ENCODE measurements at regions not wholly inside any gene's neighbourhood (a gene's known extent, or its start where the extent isn't known, plus 50 kb on each side); places are given as distances from the start of the nearest gene placed in this dataset.
"Not testable (repeated sequence)": the region's sequence is repeated elsewhere in the genome, so short reads cannot be mapped to it uniquely, and the experiment has no call there.

DNA sequence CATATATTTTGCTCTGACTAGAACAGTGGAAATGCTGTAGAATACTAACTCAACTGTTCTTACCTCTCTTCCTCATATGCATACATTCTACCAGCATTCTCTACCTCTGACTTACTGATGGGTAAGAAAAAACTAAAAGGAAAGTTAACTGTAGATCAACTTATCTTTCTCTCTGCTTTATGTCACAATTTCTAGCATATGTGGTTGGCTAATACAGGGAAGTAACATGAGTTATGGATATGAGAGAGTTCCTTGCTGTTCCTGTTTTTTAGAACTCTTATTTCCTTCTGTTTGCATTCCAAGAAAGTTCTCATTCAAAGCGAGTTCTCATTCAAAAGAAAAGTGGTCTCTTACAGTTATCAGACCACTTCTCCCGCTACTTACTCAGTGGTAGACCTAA is 226.8 kb upstream of the SGK1 start:
- peak; percentile 45 for DNase-seq

DNA sequence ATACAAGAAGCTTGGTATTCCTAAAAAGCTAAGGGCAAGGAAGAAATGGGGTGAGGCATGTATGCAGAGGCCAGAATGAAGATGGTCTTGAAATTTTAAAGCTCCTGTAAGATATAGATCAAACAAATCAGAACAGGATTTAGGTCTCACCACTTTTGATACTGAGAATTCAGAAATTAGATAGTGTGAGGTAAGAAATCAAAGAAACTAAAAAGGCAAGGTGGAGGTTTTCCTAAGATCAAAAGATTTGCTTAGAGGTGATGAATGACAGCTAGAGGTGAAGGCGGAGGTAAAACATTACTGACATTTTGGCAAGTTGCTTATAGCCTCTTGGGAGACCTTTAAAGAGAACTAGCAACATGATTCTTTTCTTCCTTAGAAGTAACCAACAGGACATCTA is 225.2 kb upstream of the SGK1 start:
- DNase-seq, result no peak

DNA sequence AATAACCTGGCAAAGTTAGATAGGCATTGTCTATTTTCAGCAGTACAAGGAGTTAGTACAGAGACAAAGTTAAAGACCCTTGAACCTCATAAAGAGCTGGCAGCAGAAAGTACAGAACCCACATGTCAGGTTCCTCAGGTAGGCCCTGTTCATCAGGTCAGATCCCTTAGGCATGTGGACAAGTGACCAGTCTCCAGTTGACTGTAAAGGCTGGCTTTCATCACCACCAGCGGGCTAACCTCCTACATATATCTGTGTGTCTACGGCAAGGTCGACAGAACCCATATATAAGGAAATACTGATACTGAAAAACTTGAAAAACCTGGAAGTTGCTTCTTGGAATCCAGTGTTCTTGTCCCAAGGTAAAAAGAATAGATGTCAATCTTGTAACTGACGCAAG is 223.1 kb upstream of the SGK1 start:
- no peak for DNase-seq

DNA sequence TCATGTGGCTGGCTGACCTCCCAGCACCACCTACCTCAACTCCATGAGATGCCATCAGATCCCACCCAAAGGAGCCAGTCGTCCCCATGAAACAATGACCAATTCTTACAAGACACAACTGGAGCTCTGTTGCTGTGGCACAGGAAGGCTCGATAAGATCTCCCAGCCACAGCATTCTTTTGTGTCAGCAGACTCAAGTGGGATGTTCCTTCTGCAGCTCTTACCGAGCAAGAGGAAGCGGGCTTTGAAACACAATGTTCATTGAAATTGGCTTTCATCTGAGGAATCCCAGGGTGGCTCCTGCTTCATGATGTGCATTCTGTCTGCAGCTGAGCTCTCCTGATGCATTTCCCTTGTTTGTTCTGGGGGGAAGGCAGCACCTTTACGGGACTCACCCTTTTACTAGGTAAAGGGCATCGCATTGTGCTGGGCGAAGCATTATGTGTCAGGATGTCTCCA is 222.0 kb upstream of the SGK1 start:
- DNase-seq, result peak; percentile 81

DNA sequence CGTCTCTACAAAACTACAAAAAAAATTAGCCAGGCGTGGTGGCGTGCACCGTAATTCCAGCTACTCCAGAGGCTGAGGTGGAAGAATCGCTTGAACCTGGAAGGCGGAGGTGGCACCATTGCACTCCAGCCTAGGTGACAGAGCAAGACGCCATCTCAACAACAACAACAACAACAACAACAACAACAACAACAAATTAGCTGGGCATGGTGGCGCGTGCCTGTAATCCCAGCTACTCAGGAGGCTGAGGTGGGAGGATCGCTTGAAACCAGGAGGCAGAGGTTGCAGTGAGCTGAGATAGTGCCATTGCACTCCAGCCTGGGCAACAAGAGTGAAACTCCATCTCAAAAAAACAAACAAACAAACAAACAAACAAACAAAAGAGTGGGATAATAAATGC is 219.9 kb upstream of the SGK1 start:
- DNase-seq, result not testable (repeated sequence)

DNA sequence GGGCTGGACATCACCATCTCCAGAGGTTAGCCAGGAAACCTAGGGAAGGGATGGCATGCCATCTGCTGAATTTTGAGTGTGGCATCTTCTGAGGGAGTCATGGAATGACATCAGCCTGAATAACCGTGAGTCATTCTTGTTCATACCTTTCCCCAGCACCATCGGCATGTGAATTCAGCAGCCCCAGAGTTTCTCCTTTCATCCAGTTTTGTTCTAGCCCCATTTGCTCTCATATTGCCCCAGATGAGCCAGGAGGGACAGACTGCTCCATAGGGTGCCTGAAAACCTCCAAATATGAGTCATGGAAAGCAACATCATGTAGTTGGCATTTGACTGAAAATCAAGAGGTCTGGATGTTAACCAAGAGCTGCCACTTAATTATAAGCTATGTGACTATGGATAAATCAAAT is 219.2 kb upstream of the SGK1 start:
- no peak for DNase-seq

DNA sequence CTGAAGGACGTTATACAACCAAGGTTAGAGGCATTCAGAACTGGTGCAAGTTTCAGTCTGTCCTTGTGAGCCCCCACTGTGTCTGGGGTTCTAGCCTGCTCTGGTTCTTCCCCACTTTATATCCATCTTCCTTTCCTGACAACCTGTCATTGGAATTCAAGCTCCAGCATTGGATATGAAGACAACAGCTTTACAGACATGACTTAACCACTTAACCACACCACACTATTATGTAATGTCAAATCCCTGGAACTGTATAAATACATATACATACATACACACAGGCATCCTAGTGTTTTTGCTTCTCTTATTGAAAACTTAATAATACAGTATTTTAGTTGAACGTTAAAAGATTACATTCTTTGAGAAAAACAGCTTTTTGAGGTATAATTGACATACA is 217.9 kb upstream of the SGK1 start:
- peak; percentile 21 for DNase-seq

DNA sequence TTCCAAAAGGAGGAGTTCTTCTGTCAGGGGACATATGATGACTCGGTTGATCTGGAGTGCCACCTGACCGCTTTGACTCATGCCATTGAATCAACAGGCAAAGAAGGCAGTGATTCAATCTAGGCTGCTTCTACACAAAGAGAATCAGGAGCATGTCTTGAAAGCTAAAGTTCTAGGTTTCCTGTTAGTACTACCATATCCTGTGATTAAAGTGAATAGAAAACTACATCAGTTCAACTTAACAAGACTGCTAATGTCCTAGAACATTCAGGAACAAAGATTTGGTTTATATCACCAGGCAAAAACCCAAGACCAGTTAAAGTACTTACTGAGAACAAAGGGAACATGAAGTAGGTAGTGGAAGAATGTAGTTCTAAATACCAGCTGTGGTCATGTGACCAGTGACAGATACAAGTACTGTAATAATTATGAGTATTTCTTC is 216.8 kb upstream of the SGK1 start:
- no peak for DNase-seq

DNA sequence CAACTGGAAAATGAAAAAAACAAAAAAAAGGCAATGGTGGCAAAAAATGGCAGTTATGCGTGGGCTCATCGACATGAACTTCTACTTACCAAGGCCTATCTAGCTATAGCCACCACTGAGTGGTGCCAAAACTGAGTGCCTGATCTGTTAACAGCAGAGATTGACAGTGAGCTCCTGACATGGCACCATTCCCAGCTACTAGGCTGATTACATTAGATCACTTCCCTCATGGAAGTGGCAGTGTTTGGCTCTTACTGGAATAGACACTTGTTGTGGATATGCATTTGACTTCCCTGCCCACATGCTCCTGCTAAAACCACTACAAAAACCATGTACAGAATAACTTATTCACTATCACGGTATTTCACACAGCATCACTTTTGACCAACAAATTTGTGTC is 216.1 kb upstream of the SGK1 start:
- no peak for DNase-seq

DNA sequence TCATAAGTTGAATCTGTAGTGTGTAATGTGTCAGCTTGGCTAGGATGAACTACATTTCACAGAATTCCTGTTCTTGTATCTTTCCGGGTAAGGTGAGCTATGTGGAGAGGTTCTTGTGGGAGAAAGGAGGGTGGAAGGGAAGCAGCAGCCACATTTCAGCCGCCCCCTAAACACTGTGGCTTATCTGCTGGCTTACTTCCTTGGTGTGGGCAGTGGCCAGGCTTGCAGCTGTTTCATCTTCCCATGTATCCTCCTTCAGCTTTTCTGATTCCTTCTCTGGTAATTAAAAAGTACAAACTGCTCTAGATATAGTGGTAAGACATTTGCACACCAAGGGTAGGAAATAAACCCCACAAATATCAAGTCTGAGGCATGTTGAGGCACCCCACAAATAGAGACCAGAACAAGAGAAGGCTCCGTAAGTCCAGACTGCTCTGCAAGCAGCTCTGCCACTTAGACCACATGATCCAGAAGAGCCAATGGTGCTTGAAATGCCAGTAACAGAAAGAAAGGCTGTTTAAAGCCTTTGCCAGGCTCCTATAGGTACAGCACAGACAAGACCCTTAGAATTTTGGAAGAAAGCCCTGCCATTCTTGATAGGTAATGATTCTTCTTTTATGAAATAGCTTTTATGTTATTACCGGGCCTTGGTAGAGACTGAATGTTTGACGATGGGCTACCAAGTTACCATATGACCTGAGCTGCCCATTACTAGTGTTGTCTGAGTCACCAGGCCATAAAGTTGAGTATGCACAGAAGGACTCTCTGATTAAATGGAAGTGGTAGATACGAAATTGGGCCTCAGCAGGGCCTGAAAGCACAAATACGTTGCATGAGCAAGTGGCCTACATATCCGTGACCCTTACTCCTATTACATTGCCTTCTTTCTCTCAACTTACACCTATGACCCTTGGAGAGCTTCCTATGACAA is 215.0 kb upstream of the SGK1 start:
- DNase-seq, result peak; percentile 26

DNA sequence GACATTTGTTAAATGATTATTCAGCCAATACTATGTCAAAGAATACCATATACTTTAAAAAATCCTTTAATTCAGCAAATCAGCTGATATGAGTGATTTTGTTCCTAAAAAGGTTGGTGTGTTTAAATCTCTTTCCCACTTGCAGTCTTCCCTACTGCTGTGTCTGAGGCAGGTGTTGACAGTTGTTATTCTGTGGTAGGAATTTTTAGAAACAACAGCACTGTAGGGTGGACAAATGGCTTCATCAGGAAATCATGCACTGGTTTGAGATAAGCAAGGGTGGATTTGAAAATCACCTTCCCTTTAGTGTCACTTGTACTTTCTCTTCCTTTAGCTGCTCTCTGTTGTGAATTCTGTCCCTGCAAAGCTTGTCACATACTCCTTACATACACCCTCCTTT is 213.7 kb upstream of the SGK1 start:
- peak; percentile 31 for DNase-seq

DNA sequence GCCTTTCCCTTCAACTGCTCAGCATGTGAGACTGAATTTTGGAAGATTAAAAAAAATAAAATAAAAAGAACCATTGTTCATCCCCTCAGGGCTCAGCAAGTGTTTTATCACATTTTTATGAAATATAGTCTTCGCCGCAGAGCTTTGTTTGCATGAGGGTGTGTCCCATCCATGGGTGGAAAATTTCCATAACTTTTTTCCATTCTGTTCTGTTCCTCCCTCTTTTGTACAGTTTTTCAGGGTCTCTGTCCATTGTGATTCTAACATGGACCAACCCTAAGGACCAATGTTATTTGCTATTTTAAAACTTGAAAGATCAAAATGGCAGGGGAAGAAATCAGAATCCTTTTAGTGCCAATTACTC is 213.3 kb upstream of the SGK1 start:
- DNase-seq, result no peak

DNA sequence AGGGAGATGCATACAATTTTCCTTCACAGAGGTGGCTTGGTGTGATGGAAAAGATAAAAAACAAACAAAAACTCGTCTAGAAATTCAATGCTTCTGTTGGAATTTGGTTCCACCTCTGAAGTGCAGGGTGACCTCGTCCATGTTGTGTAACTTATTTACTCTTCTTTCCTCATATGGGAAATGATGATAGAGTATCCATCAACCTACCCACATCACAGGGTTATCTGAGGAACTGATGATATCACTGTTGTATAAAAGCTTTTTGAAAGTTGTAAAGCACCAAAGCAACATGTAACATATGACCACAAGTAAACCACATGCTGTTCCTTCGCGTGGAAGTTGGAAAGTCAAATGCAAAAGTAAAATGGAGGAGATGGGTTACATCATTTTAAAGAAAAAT is 212.0 kb upstream of the SGK1 start:
- DNase-seq, result peak; percentile 66

DNA sequence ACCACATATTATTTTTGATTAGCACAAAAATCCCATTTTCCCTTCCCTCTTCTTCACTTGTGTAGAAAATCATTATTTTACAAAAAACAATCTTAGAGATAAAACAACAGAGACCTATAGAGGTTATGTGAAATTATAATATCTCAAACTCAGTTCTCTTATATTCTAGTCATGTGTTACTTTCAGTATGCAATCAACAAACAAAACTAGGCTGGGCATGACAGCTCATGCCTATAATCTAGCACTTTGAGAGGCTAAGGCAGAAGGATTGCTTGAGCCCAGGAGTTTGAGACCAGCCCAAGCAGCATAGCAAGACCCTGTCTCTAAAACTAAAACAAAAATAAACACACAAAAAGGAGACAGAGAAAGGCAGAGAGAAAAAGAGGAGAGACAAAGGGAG is 211.4 kb upstream of the SGK1 start:
- DNase-seq, result no peak

DNA sequence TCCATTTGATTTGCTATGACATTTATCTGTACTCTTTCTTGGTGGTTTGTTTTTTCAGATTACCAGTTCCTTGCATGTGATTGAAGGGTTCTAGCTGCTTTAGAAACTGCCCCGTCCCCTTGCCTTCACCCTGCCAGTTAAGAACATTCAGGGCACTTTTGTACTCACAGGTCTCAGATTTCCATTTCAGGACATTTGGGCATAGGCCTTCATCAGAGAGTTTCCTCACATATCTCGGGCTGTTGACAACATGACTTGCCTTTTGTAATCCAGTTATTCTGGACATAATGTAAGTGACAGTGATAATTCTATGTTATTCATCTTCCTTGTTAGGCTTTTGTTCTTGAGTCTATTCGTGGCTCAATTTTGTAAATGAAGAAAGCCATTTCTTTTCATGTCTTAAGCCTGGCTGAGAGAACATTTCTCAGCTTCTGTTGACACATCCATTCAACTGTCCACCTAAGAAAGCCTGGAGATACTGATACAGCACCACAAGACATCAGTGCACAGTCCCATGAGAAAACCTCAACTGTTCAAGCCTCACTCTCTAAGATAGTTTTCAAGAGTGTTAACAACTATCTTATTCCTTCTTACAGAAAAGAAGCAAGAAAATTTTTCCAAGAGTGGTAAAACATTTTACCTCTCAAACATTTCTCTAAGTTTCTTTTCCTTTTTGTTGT is 209.3 kb upstream of the SGK1 start:
- DNase-seq, result peak; percentile 40

DNA sequence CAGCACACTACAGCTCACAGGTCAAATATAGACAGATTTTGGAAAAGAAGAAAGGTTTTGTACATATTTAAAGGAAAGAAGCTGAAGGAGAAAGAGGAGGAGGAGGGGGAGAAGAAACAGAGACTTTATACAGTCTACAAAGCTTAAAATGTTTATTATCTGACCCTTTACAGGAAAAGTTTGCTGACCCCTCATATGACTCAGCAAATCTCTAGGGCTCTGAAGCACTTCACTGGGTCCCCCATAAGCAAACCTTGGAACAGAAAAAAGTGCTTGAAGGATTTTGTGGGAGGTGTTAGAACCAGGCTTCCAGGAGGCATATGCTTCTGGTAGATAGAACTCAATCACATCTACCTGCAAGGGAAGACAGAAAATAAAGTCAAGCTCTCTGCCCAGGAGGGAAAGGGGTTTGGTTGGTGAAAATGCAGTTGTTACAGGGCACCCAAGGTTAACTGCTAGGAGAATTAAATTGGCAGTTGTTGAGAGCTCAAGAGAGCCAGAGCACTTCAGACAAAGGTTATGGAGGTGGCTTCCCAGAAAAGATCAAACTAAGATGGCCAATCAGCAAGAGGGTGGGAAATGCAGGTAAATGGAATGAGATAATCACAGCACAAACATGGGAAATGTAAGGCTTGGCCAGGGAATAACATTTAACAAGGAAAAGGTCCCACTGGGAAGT is 207.4 kb upstream of the SGK1 start:
- no peak for DNase-seq

DNA sequence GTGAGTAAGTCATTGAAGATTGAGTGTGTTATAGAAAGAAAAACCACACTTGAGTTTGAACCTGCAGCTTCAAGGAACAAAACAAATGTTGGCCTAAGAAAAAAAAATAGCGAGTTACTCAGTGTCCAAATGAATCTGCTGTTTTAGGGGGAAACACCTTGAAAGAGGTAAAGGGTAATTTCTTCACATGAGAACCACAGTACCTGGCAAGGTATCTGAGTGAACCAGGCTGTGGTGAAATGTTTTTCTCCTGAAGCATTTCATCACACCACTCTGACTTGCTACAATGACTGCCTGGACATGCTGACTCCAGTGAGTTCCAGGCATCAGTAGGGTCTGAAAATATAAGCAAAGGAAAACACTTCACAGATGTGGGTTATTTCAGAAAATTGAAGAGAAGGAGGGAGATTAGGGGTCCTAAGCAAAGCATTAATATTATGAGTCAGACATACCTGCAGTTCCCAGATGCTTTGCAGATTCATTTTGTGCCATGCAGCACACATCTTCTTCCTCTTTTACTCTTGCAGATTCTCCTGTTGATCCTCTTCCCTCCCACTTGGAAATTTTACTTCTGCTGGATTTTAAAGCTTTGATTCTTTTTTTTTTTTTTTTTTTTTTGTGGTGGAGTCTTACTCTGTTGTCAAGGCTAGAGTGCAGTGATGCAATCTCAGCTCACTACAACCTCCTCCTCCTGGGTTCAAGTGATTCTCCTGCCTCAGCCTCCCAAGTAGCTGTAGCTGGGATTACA is 206.2 kb upstream of the SGK1 start:
- DNase-seq, result no peak

DNA sequence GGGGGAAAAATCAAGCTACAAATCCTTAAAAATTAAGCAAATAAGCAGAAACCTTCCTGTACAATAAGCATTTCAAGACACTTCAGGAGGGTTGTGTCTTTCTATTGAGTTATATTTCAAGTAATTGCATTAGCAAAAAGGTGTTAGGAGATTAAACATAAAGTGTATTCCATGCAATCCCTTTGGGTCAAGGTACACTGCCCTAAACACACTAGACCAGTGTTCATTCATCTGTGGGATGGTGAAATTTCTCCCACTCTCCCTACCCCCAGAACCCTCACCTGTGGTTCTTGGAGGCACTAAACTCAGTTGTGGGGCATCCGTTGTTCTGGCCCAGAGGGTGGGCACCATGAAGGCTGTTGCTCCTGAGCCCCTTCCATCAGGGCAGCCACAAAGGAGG is 205.1 kb upstream of the SGK1 start:
- no peak for DNase-seq

DNA sequence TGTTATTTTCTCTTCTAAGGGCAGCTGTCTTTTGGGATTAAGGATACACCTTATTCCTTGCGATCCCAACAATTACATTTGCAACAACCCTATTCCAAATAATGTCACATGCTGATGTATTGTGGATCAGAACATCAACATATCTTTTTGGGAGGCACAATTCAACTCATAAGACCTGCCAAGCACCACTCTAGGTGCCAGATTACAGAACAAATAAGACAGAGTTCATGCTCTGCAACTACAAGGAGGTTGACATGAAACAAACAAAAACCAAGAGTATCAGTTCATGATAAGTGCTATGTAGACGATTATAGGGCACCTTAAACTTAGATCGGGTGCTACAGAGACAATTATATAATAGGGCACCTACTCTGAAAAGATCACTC is 203.2 kb upstream of the SGK1 start:
- no peak for DNase-seq

DNA sequence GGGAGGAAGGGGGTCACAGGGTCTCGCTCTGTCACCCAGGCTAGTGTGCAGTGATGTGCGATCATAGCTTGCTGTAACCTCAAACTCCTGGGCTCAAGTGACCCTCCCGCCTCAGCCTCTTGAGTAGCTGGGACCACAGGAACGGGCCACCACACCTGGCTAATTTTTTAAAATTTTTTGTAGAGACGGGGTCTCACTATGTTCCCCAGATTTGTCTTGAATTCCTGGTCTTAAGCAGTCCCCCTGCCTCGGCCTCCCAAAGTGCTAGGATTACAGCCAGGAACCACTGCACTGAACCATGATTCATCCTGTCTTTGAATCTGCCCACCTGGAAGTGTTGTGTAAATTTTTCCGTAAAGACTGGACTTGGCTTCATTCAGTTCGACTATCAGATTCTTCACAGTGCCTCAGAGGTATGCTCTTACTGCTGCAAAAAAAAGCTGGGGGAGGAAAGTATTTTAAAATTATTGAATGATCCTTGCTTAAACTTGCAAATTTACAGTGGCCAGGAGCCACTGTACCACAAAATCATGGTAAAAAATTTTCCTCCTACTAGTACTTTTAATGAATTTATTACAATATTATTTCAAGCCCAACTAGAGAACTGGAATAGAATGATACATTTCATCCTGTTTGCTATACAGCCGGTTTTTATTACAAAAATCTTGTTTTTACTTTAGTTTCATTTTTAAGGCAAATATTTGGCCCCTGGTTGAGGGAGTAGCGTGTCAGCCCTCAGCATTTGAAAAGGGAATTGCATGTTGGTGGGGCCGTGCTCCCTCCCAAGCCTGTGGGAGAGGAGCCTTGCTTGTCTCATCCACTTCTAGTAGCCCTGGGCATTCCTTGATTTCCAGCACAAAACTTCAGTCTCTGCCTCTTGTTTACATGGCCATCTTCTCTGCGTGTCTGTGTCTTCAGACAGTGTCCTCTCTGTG is 202.5 kb upstream of the SGK1 start:
- no peak for DNase-seq

DNA sequence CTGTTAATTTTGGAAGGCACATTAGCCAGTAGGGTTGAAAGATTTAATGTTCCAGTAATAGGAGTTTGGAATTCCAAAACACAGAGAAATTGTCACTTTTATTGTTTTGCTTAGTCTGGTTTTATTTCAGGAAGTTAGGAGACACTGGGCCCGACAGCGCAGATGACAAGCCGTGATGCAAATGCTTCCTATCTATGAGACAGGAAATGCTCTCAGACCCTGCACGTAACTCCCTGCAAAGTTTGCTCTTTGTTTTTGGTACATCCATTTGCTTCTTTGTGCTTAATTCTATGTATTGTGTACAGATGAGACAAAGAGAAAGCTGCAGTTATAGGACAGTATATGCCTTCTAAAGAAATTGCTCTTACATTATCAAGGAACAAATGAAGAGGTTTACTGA is 201.6 kb upstream of the SGK1 start:
- peak; percentile 24 for DNase-seq

DNA sequence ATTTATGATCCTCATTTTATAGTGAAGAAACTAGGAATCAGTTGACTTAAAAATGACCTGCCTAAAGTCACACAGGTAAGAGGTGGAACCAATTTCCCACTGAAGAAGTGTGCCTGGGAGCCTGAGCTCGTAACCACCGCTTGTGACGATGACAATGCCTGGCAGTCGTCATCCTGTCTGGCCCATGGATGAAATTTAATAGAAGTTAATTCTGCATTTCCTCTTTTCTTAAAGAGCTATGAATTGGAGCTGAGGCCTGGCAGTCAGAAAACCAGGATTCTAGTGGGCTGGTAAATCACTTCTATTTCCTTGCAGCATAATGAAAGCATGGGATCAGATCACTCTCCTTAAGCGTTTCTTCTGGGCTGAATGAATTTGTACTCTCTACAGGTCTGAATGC is 200.0 kb upstream of the SGK1 start:
- no peak for DNase-seq

Data from OCI-M1 (cell line).